ENCODE measurements at regions not wholly inside any gene's neighbourhood (a gene's known extent, or its start where the extent isn't known, plus 50 kb on each side); places are given as distances from the start of the nearest gene placed in this dataset.

- H3K27ac Mint-ChIP-seq, result no peak overlapping the region
- H3K9me3 Mint-ChIP-seq, result peaks cover 1% of the 10 kb centered on the region
- no peaks in the 10 kb centered on the region for H3K27me3 Mint-ChIP-seq
- DNase-seq, result no peak
- ChIA-PET POLR2A (no interaction called here), CTCF (no interaction called here)
- no peak for TF ChIP-seq CTCF (IDR thresholded peaks at IDR 0.05)
- no peak overlapping the region for H3K4me3 Mint-ChIP-seq
- H3K36me3 Mint-ChIP-seq (ENCODE audit: low read depth), result no peaks in the 10 kb centered on the region
- ATAC-seq, result no peak
- H3K4me1 Mint-ChIP-seq (ENCODE audit: low read depth), result no peaks in the 10 kb centered on the region
- intact Hi-C loops (cut with micrococcal nuclease), result no loop called here
Measured at GRCh38 chr12:71242511-71242910, 84.7 kb upstream of the TSPAN8 start.

- Mint-ChIP-seq H3K4me3 (no peak overlapping the region), H3K27ac (no peak overlapping the region), H3K36me3 (ENCODE audit: low read depth) (no peaks in the 10 kb centered on the region), H3K9me3 (peaks cover 1% of the 10 kb centered on the region), H3K4me1 (ENCODE audit: low read depth) (no peaks in the 10 kb centered on the region), H3K27me3 (no peaks in the 10 kb centered on the region)
- POLR2A ChIA-PET, result no interaction called here
- intact Hi-C loops (cut with micrococcal nuclease), result no loop called here
- CTCF ChIA-PET, result no interaction called here
- DNase-seq (no peak), ATAC-seq (no peak)
- no peak for TF ChIP-seq CTCF (IDR thresholded peaks at IDR 0.05)
Measured at GRCh38 chr12:71240946-71241345, 83.1 kb upstream of the TSPAN8 start.

- no peak for TF ChIP-seq CTCF (IDR thresholded peaks at IDR 0.05)
- Mint-ChIP-seq H3K4me3 (no peak overlapping the region), H3K27ac (no peak overlapping the region), H3K27me3 (no peaks in the 10 kb centered on the region), H3K4me1 (ENCODE audit: low read depth) (no peaks in the 10 kb centered on the region), H3K9me3 (peaks cover 1% of the 10 kb centered on the region), H3K36me3 (ENCODE audit: low read depth) (no peaks in the 10 kb centered on the region)
- intact Hi-C loops (cut with micrococcal nuclease), result no loop called here
- no peak for ATAC-seq
- ChIA-PET CTCF (no interaction called here), POLR2A (no interaction called here)
- DNase-seq, result no peak
Measured at GRCh38 chr12:71239731-71240130, 81.9 kb upstream of the TSPAN8 start.

GRCh38 chr12:71237128-71237527 is 79.3 kb upstream of the TSPAN8 start:
- H3K9me3 Mint-ChIP-seq, result peaks cover 3% of the 10 kb centered on the region

GRCh38 chr12:71236133-71236660 is 78.4 kb upstream of the TSPAN8 start:
- ATAC-seq (no peak), DNase-seq (no peak)
- intact Hi-C loops (cut with micrococcal nuclease), result no loop called here
- ChIA-PET CTCF (interaction anchor here (0.6 kb wide), 1 partner anchor 269 kb away, joined by 3 read pairs; no protein-coding TSS in a partner anchor), POLR2A (no interaction called here)
- Mint-ChIP-seq H3K27me3 (no peaks in the 10 kb centered on the region), H3K4me3 (no peak overlapping the region), H3K4me1 (ENCODE audit: low read depth) (no peaks in the 10 kb centered on the region), H3K9me3 (peaks cover 1% of the 10 kb centered on the region), H3K27ac (no peak overlapping the region), H3K36me3 (ENCODE audit: low read depth) (no peaks in the 10 kb centered on the region)
- no peak for TF ChIP-seq CTCF (IDR thresholded peaks at IDR 0.05)

More at GRCh38 chr12:71237128-71237527, 79.3 kb upstream of the TSPAN8 start:
- DNase-seq (no peak), ATAC-seq (no peak)
- no peak for TF ChIP-seq CTCF (IDR thresholded peaks at IDR 0.05)
- POLR2A ChIA-PET, result no interaction called here
- no peak overlapping the region for H3K27ac Mint-ChIP-seq
- intact Hi-C loops (cut with micrococcal nuclease), result no loop called here
- no peaks in the 10 kb centered on the region for H3K4me1 Mint-ChIP-seq (ENCODE audit: low read depth)
- no peaks in the 10 kb centered on the region for H3K27me3 Mint-ChIP-seq
- CTCF ChIA-PET, result no interaction called here
- H3K4me3 Mint-ChIP-seq, result no peak overlapping the region
- H3K36me3 Mint-ChIP-seq (ENCODE audit: low read depth), result no peaks in the 10 kb centered on the region
